GM12878 (cell line): ENCODE measurements at regions not wholly inside any gene's neighbourhood (a gene's known extent, or its start where the extent isn't known, plus 50 kb on each side); places are given as distances from the start of the nearest gene placed in this dataset.

ENCODE experiments used
- ATAC-seq: fragments of 200-7000 bp; cut with Tn5 transposase; 3 replicates; pipeline ENCODE4 v1.9.1; 2020; ENCODE audit warnings: mild to moderate bottlenecking, moderate library complexity
- BruUV-seq: library from RNA; stranded (reverse); fragments of 400-500 nt; replicated peaks from 2 replicates; lab custom pipeline; 2021; lab: Mats Ljungman, UMichigan
- CTCF ChIA-PET: fragments of 300-600 bp; sonication (Branson Sonifier 250); formaldehyde crosslinking; extraction: SDS; loops from one replicate; lab custom pipeline; 2021; ENCODE audit warnings: inconsistent platforms; lab: Yijun Ruan, JAX
- POLR2A ChIA-PET: fragments of 350-600 bp; formaldehyde crosslinking; extraction: SDS; loops from one replicate; lab custom pipeline; 2021; ENCODE audit warnings: inconsistent platforms; lab: Charles Lee
- RAD21 ChIA-PET: fragments of 300-600 bp; sonication (Branson Sonifier 250); formaldehyde crosslinking; loops from one replicate; lab custom pipeline; 2023; ENCODE audit warnings: antibody characterized with exemption; ENCODE audit not compliant: unreplicated experiment; lab: Charles Lee
- SMC1A ChIA-PET: fragments of 300-600 bp; sonication (Branson Sonifier 250); formaldehyde crosslinking; loops from one replicate; lab custom pipeline; 2023; ENCODE audit not compliant: unreplicated experiment, uncharacterized antibody; lab: Charles Lee
- DNase-seq: peaks from one replicate; pipeline ENCODE4 v3.0.0-alpha.2; 2011; ENCODE audit warnings: low read depth, low spot score
- FAIRE-seq: peaks from 3 replicates; lab custom pipeline; 2011; peaks lifted over from hg19 to GRCh38; lab: Jason Lieb, UNC
- H2AFZ ChIP-seq: 2 replicates; pipeline ENCODE4 v1.6.0; 2011; ENCODE audit warnings: low read depth, low read length, control low read depth; ENCODE audit not compliant: control insufficient read depth
- H3K27ac ChIP-seq: 2 replicates; pipeline ENCODE4 v1.5.1; 2011; ENCODE audit warnings: control low read depth; ENCODE audit not compliant: control insufficient read depth, insufficient read depth
- H3K27me3 ChIP-seq, 2 experiments: replicated peaks in 1 of 2; 2 replicates each; pipeline versions ENCODE4 v1.6.0 to v1.6.1; 2011; ENCODE audit warnings: low read length in 1 of 2; ENCODE audit not compliant: control insufficient read depth in 2 of 2, insufficient read depth in 2 of 2
- H3K36me3 ChIP-seq, 2 experiments: 2 replicates each; pipeline ENCODE4 v1.5.1; 2011; ENCODE audit warnings: low read length in 1 of 2; ENCODE audit not compliant: control insufficient read depth in 2 of 2, insufficient read depth in 2 of 2
- H3K4me1 ChIP-seq: 2 replicates; pipeline ENCODE4 v1.6.1; 2011; ENCODE audit warnings: mild to moderate bottlenecking, low read length, moderate library complexity, mixed read lengths; ENCODE audit not compliant: control insufficient read depth, insufficient read depth
- H3K4me2 ChIP-seq: 2 replicates; pipeline ENCODE4 v1.6.0; 2011; ENCODE audit warnings: control low read depth; ENCODE audit not compliant: control insufficient read depth, insufficient read depth
- H3K4me3 ChIP-seq: fragments of 200-600 bp; sonication (generic); 2 replicates; pipeline ENCODE4 v1.5.1; 2016
- H3K79me2 ChIP-seq: 2 replicates; pipeline ENCODE4 v1.6.0; 2011; ENCODE audit warnings: low read length; ENCODE audit not compliant: control insufficient read depth, insufficient read depth
- H3K9ac ChIP-seq: 2 replicates; pipeline ENCODE4 v1.8.0; 2011; ENCODE audit warnings: low read length, control low read depth, mixed read lengths; ENCODE audit not compliant: control insufficient read depth, insufficient read depth
- H3K9me3 ChIP-seq: replicated peaks from 3 replicates; pipeline ENCODE4 v1.5.1; 2011; ENCODE audit warnings: mild to moderate bottlenecking, low read length; ENCODE audit not compliant: control insufficient read depth, insufficient read depth
- H4K20me1 ChIP-seq: 2 replicates; pipeline ENCODE4 v1.6.0; 2011; ENCODE audit not compliant: control insufficient read depth, insufficient read depth
- CHD4 ChIP-seq: fragments of 200-600 bp; sonication (generic); IDR thresholded peaks from 2 replicates; pipeline ENCODE4 v1.6.1; 2016; ENCODE audit warnings: mild to moderate bottlenecking
- POLR2AphosphoS5 ChIP-seq: IDR thresholded peaks from 2 replicates; pipeline ENCODE4 v1.6.1; 2011; ENCODE audit warnings: mild to moderate bottlenecking, low read length, inconsistent platforms
- RBBP5 ChIP-seq: fragments of 200-600 bp; sonication (generic); conservative IDR thresholded peaks from 2 replicates; pipeline ENCODE4 v1.6.1; 2016
- WGBS: methylation state at CpG from one replicate; pipeline ENCODE4 v1.1.6; 2016; ENCODE audit warnings: low lambda C conversion rate; ENCODE audit not compliant: insufficient replicate concordance, insufficient coverage; ENCODE audit errors: missing lambda C conversion rate; 5-methylcytosine and 5-hydroxymethylcytosine counted together
- in situ Hi-C: fragments of 300-500 bp; cut with MboI; formaldehyde crosslinking; loops from 9 replicates; pipeline ENCODE4 v1.14.3; 2018; ENCODE audit warnings: mixed read lengths
- intact Hi-C: fragments of 100-400 bp; cut with micrococcal nuclease; formaldehyde crosslinking; loops from one replicate; pipeline ENCODE4 v1.14.2; 2022; ENCODE audit not compliant: unreplicated experiment
- TF ChIP-seq, protein P1 (sequence below), 3 experiments: IDR thresholded peaks in 2 of 3; conservative IDR thresholded peaks in 1 of 3; 2 replicates each; pipeline ENCODE4 v1.5.1; 2011; ENCODE audit warnings: low read depth in 3 of 3, low read length in 3 of 3, mild to moderate bottlenecking in 3 of 3, control low read depth in 2 of 3, moderate library complexity in 2 of 3, inconsistent platforms in 1 of 3, mixed read lengths in 1 of 3; ENCODE audit not compliant: control insufficient read depth in 2 of 3, insufficient read depth in 1 of 3; ENCODE audit errors: extremely low read depth in 1 of 3

DNA sequence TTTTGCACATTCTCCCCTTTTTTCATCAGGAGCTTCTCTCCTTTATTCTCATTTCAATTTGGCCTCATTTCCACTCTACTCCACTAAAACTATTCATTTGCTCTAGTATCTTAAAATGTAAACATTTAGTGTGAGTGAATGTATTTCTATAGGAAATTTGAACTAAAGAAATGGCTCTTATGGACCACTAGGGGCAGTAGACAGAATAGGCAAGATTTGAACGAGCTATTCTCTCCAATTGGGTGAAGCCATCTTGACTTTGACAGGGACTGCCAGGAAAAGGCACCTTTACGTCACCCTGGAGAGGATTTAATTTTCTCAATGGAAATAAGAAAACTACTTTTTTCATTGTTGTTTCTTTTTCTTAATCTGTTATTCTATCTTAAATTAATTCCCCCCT, 666.3 kb downstream of the DNAH5 start:
- ChIA-PET RAD21 (no interaction called here), SMC1A (no interaction called here), CTCF (interaction anchor here (0.7 to 1.6 kb wide), 6 partner anchors 9 to 288 kb away, joined by 3 to 5 read pairs (median 3); no protein-coding TSS in a partner anchor), POLR2A (no interaction called here)
- FAIRE-seq (no peak), ATAC-seq (no peak), DNase-seq (no peak)
- TF ChIP-seq RBBP5: no peak
- TF ChIP-seq, protein P1, sequence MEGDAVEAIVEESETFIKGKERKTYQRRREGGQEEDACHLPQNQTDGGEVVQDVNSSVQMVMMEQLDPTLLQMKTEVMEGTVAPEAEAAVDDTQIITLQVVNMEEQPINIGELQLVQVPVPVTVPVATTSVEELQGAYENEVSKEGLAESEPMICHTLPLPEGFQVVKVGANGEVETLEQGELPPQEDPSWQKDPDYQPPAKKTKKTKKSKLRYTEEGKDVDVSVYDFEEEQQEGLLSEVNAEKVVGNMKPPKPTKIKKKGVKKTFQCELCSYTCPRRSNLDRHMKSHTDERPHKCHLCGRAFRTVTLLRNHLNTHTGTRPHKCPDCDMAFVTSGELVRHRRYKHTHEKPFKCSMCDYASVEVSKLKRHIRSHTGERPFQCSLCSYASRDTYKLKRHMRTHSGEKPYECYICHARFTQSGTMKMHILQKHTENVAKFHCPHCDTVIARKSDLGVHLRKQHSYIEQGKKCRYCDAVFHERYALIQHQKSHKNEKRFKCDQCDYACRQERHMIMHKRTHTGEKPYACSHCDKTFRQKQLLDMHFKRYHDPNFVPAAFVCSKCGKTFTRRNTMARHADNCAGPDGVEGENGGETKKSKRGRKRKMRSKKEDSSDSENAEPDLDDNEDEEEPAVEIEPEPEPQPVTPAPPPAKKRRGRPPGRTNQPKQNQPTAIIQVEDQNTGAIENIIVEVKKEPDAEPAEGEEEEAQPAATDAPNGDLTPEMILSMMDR (IDR thresholded peaks at IDR 0.05 in 2 of 3, conservative IDR thresholded peaks at IDR 0.05 in 1 of 3; ENCODE audit: control insufficient read depth in 2 of 3, extremely low read depth in 1 of 3, insufficient read depth in 1 of 3, low read depth in 3 of 3, low read length in 3 of 3): peak in 2 of 3 experiments; percentile 27 to 28; a peak in 3 of 6 replicates
- in situ Hi-C loops: no loop called here
- no peaks in the 10 kb centered on the region for H4K20me1 ChIP-seq
- no peaks in the 10 kb centered on the region for H3K9me3 ChIP-seq
- H3K4me2 ChIP-seq: no peak overlapping the region
- no peaks in the 10 kb centered on the region for H3K36me3 ChIP-seq
- no peak overlapping the region for H3K27ac ChIP-seq
- no peak overlapping the region for H3K4me3 ChIP-seq
- WGBS: 20% methylated on average over 2 of the region's 2 CpGs
- intact Hi-C loops: no loop called here
- no peaks in the 10 kb centered on the region for H3K4me1 ChIP-seq
- H2AFZ ChIP-seq: no peak overlapping the region
- H3K9ac ChIP-seq: no peak overlapping the region
- H3K79me2 ChIP-seq: no peaks in the 10 kb centered on the region
- no TSS peak for BruUV-seq
- no peaks in the 10 kb centered on the region for H3K27me3 ChIP-seq

DNA sequence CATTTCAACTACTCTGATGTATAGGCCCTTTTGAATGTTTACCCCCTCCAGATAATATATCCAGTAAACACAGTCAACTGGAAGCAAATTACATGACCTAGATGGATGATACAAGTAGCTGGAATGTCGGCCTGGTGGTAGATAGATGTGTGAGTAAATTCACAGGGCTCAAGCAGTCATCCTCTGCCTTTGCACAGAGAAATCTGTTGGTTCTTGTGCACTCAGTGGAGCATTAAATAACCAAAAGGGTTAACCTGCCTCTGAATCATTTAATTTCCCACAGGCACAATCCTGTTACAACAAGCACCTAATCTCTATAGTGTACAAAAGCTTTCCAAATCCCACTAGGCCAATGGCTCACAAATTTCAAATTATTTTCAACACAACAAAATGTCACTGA, 668.3 kb downstream of the DNAH5 start:
- Histone ChIP-seq H3K4me1 (no peaks in the 10 kb centered on the region), H3K4me3 (no peak overlapping the region), H2AFZ (no peak overlapping the region), H3K9ac (no peak overlapping the region), H3K79me2 (no peaks in the 10 kb centered on the region), H4K20me1 (no peaks in the 10 kb centered on the region), H3K9me3 (no peaks in the 10 kb centered on the region), H3K36me3 (no peaks in the 10 kb centered on the region), H3K4me2 (no peak overlapping the region), H3K27ac (no peak overlapping the region), H3K27me3 (no peaks in the 10 kb centered on the region)
- SMC1A ChIA-PET: no interaction called here
- RAD21 ChIA-PET: no interaction called here
- CTCF ChIA-PET: no interaction called here
- POLR2A ChIA-PET: no interaction called here
- WGBS: 0% methylated on average over 1 of the region's 1 CpG
- no TSS peak for BruUV-seq
- in situ Hi-C loops (no loop called here), intact Hi-C loops (no loop called here)
- DNase-seq (no peak), FAIRE-seq (no peak), ATAC-seq (no peak)
- TF ChIP-seq CHD4: no peak
- TF ChIP-seq POLR2AphosphoS5: no peak
